NT2/D1 (cell line): ENCODE measurements at regions not wholly inside any gene's neighbourhood (a gene's known extent, or its start where the extent isn't known, plus 50 kb on each side); places are given as distances from the start of the nearest gene placed in this dataset.

Source experiments
- DNase-seq: peaks from one replicate; pipeline ENCODE4 v3.0.0-alpha.2; 2011; ENCODE audit warnings: low read depth, low spot score
- H3K27me3 ChIP-seq: 2 replicates; pipeline ENCODE4 v1.6.0; 2011; ENCODE audit warnings: mild to moderate bottlenecking; ENCODE audit not compliant: insufficient read length, insufficient read depth
- H3K36me3 ChIP-seq: 2 replicates; pipeline ENCODE4 v1.6.1; 2011; ENCODE audit warnings: mild to moderate bottlenecking, low read length, mixed read lengths; ENCODE audit not compliant: insufficient read depth, insufficient read length
- H3K4me1 ChIP-seq: 2 replicates; pipeline ENCODE4 v1.5.1; 2011; ENCODE audit not compliant: insufficient read depth, insufficient read length
- H3K4me3 ChIP-seq: 2 replicates; pipeline ENCODE4 v1.5.1; 2011; ENCODE audit warnings: low read depth; ENCODE audit not compliant: insufficient read length
- H3K9ac ChIP-seq: 2 replicates; pipeline ENCODE4 v1.6.0; 2011; ENCODE audit warnings: low read depth; ENCODE audit not compliant: insufficient read length
- H3K9me3 ChIP-seq: 2 replicates; pipeline ENCODE4 v1.5.1; 2011; ENCODE audit warnings: mild to moderate bottlenecking, low read length; ENCODE audit not compliant: insufficient read depth
- SUZ12 ChIP-seq: IDR thresholded peaks from 2 replicates; pipeline ENCODE4 v1.6.1; 2011; ENCODE audit not compliant: insufficient read length, insufficient read depth; ENCODE audit errors: extremely low read depth
- YY1 ChIP-seq: IDR thresholded peaks from 2 replicates; pipeline ENCODE4 v1.6.1; 2011; ENCODE audit not compliant: insufficient read length, insufficient read depth
- ZNF274 ChIP-seq: IDR thresholded peaks from 2 replicates; pipeline ENCODE4 v1.6.1; 2011; ENCODE audit warnings: mild to moderate bottlenecking, low read depth, low read length

DNA sequence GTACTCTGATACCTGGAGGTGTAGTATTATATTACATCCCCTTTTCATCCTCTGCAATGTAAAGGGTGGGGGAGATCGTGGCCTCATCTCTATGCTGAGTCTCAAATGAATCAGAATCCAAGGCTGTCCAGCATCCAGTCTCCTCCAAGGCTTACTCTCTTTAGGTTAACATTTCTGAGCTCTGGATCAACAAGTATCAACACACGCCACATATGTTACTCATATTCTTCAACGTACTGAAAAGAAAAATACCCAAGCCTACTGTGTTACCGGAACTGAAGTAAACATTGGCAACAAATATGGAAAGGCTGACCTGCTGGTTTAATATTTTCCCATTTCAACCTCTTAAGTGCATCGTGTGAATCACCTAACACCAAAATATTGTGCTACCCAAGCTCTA, 241.8 kb downstream of the GAS1 start:
- Histone ChIP-seq H3K36me3 (no peaks in the 10 kb centered on the region), H3K9ac (no peak overlapping the region), H3K4me3 (no peak overlapping the region), H3K27me3 (no peaks in the 10 kb centered on the region), H3K4me1 (no peaks in the 10 kb centered on the region), H3K9me3 (no peaks in the 10 kb centered on the region)
- DNase-seq, result no peak
- no peak for TF ChIP-seq SUZ12
- no peak for TF ChIP-seq YY1
- no peak for TF ChIP-seq ZNF274

DNA sequence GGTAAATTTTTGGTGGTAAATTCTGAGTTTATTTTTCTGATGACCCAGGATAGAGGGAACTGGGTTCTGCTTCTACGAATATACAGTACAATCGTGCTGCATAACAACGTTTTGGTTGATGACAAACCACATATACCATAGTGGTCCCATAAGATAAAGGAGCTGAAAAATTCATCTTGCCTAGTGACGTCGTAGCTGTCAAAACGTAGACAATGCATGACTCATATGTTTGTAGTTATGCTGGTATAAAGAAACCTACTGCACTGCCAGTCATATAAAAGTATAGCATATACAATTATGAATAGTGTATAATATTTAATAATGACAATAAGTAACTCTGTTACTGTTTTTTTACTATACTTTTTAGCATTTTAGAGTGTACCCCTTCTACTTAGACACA, 244.0 kb downstream of the GAS1 start:
- no peak for TF ChIP-seq SUZ12
- TF ChIP-seq YY1, result no peak
- TF ChIP-seq ZNF274, result no peak
- Histone ChIP-seq H3K4me3 (no peak overlapping the region), H3K9me3 (no peaks in the 10 kb centered on the region), H3K27me3 (no peaks in the 10 kb centered on the region), H3K4me1 (no peaks in the 10 kb centered on the region), H3K36me3 (no peaks in the 10 kb centered on the region), H3K9ac (no peak overlapping the region)
- DNase-seq, result no peak

DNA sequence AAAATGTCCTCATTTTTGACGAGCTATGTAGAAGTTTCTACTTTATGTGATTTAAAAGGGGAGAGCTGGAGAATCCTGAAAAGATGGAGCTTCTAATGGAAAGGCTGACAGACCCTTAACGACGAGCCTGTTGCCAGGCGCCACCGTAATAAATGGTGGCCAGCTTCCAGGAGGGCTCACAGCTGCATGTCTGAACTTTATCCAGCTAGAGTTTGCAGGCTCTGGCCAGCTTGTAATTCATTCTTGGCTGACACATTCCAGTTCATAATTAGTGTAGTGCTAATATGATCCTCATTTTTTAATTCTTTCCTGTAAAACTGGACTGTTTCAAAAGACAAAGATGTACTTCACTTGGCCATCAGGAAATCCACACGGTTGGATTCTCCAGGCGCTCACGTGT, 246.7 kb downstream of the GAS1 start:
- H3K27me3 ChIP-seq, result no peaks in the 10 kb centered on the region
- TF ChIP-seq ZNF274 (no peak), YY1 (no peak), SUZ12 (no peak)
- DNase-seq, result no peak

DNA sequence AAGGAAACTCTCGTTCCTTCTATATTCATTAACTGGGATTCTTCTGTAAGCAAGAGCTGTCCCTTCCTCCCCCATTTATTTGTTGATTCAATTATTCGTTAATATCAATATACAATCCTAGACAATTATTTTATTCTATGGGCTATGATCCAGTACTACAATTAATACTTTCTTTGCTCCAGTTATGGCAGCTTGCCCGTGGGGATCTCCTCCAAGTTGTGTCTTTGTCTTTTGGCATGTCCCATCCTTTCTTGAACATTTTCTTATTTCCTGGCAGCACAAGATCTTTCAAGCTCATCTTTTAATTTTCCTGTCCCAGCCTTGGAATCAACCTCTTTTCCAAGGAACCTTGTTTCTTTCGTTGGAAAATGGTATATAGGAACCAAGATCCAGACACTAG, 249.3 kb downstream of the GAS1 start:
- Histone ChIP-seq H3K36me3 (no peaks in the 10 kb centered on the region), H3K4me3 (no peak overlapping the region), H3K4me1 (no peaks in the 10 kb centered on the region), H3K27me3 (no peaks in the 10 kb centered on the region), H3K9ac (no peak overlapping the region), H3K9me3 (no peaks in the 10 kb centered on the region)
- DNase-seq, result no peak
- TF ChIP-seq YY1 (no peak), ZNF274 (no peak), SUZ12 (no peak)

More for the DNA sequence above, 246.7 kb downstream of the GAS1 start:
- Histone ChIP-seq H3K9ac (no peak overlapping the region), H3K4me3 (no peak overlapping the region), H3K36me3 (no peaks in the 10 kb centered on the region), H3K4me1 (no peaks in the 10 kb centered on the region), H3K9me3 (no peaks in the 10 kb centered on the region)

DNA sequence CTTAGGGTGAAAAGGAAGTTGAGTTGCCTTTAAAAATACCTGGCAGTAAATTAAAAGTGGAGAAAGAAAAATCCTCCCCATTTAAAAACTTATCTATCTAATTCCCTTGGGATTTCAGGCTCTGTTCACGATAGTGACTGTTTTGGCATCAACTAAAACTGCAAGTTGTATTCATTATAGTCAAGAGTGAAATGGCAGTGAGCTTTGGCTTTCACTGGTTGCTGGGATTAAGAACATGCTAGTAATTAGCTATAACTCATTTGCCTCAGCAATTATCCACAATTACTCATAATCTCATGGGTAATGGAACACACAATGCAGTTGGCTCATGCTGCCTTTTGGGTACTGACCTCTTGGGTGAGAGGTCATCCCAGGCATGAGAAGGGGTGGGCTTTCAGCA, 250.1 kb downstream of the GAS1 start:
- DNase-seq, result no peak
- no peak overlapping the region for H3K4me3 ChIP-seq
- TF ChIP-seq SUZ12, result no peak
- TF ChIP-seq ZNF274, result no peak
- no peak for TF ChIP-seq YY1
- no peaks in the 10 kb centered on the region for H3K4me1 ChIP-seq
- no peaks in the 10 kb centered on the region for H3K27me3 ChIP-seq
- no peaks in the 10 kb centered on the region for H3K9me3 ChIP-seq
- no peaks in the 10 kb centered on the region for H3K36me3 ChIP-seq
- no peak overlapping the region for H3K9ac ChIP-seq

DNA sequence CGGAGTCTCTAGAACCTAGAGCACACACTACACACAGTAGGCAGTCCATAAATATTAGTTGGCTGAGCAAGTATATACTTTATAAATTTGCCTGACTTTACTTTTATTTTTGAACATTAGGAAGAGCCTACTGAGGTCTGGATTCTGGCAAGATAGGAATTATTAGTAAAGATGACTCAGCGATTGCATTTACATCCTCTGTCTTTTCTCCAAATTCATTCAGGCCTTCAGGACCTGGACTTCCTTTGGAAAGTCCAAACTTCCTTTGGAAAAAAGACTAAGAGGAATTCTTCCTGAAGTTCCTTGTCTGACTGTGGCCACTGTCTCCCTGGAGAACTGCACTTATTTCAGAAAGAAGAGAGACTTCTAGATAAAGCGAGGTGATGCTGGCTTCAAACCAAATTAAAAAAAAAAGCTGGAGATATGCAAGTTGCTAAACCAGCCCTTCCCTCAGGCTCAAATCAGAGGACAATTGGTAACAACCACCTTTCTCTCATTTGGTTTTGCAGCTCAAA, 251.3 kb downstream of the GAS1 start:
- no peaks in the 10 kb centered on the region for H3K4me1 ChIP-seq
- H3K9me3 ChIP-seq, result no peaks in the 10 kb centered on the region
- no peaks in the 10 kb centered on the region for H3K36me3 ChIP-seq
- TF ChIP-seq SUZ12 (no peak), ZNF274 (no peak), YY1 (no peak)
- no peak overlapping the region for H3K9ac ChIP-seq
- H3K27me3 ChIP-seq, result no peaks in the 10 kb centered on the region
- H3K4me3 ChIP-seq, result no peak overlapping the region
- no peak for DNase-seq

DNA sequence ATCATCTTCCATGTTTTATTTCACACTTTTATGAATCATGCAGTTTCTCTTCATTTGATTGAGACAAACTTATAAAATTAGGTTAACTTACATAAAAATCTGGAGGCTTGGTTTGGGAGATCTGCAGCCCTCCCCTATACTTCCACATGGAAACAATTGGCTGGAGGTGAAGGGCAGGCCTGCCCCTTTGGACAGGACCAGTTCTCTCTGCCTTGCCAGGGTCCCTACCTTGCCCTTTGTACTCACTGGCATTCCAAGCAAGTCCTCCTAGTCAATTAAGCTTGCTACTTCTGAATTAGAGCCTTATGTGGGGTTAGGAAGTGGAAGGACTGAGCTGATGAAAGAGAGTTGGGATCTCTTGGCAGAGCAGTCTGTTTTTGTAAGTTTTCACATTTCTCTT, 257.3 kb downstream of the GAS1 start:
- Histone ChIP-seq H3K9me3 (no peaks in the 10 kb centered on the region), H3K4me1 (no peaks in the 10 kb centered on the region), H3K9ac (no peak overlapping the region), H3K36me3 (no peaks in the 10 kb centered on the region), H3K27me3 (no peaks in the 10 kb centered on the region), H3K4me3 (no peak overlapping the region)
- no peak for DNase-seq
- TF ChIP-seq SUZ12 (no peak), ZNF274 (no peak), YY1 (no peak)

DNA sequence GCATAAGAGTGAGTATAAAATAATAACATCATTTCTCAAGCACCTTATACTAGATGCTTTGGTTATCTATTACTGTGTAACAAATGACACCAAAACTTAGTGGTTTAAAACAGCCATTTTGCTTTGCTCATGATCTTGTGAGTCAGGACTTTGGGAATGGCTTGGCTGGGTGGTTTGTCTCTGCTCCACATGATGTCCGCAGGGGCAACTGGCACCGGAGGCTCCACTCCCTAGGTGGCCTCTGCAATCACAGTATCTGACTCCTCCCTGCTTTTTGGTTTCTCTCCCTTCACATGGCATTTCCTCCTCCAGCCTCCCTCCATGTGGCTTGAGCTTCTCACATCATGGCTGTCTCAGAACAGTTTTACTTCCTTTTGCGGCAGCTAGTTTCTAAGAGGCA, 259.5 kb downstream of the GAS1 start:
- H3K36me3 ChIP-seq, result no peaks in the 10 kb centered on the region
- no peak overlapping the region for H3K9ac ChIP-seq
- H3K9me3 ChIP-seq, result no peaks in the 10 kb centered on the region
- TF ChIP-seq ZNF274, result no peak
- TF ChIP-seq SUZ12, result no peak
- TF ChIP-seq YY1, result no peak
- no peaks in the 10 kb centered on the region for H3K27me3 ChIP-seq
- H3K4me1 ChIP-seq, result no peaks in the 10 kb centered on the region
- DNase-seq, result no peak
- H3K4me3 ChIP-seq, result no peak overlapping the region
